Body of pancreas (tissue), 4 donors: ENCODE measurements at regions not wholly inside any gene's neighbourhood (a gene's known extent, or its start where the extent isn't known, plus 50 kb on each side); places are given as distances from the start of the nearest gene placed in this dataset.

Source experiments
- ATAC-seq: fragments of 150-250 bp; one replicate; pipeline ENCODE4 v1.9.1; 2016
- DNase-seq, 4 donors: peaks; one replicate each; pipeline ENCODE4 v3.0.0-alpha.2; 2019
- H3K27ac ChIP-seq, 4 donors: fragments of 200-600 bp; sonication (generic); 1 replicate in 3 of 4; 2 replicates in 1 of 4; pipeline versions ENCODE4 v1.5.1 to v1.6.1; 2016 to 2019; ENCODE audit warnings: mild to moderate bottlenecking in 1 of 4, mixed read lengths in 1 of 4, moderate library complexity in 1 of 4
- H3K27me3 ChIP-seq, 2 donors: fragments of 200-600 bp; sonication (generic); one replicate each; pipeline ENCODE4 v1.6.0; 2016; ENCODE audit warnings: mild to moderate bottlenecking in 1 of 2
- H3K36me3 ChIP-seq, 2 donors: fragments of 200-600 bp; sonication (generic); replicated peaks in 1 of 2; 2 replicates each; pipeline ENCODE4 v1.5.1; 2016; ENCODE audit warnings: low read depth in 2 of 2; ENCODE audit not compliant: insufficient read depth in 1 of 2
- H3K4me1 ChIP-seq: fragments of 200-600 bp; sonication (generic); one replicate; pipeline ENCODE4 v1.6.0; 2016
- H3K4me3 ChIP-seq, 2 donors: fragments of 200-600 bp; sonication (generic); 1 replicate in 1 of 2; 2 replicates in 1 of 2; pipeline ENCODE4 v1.5.1; 2016 to 2019
- H3K9me3 ChIP-seq, 3 donors: fragments of 200-600 bp; sonication (generic); 1 replicate in 2 of 3; 2 replicates in 1 of 3; pipeline ENCODE4 v1.5.1; 2016
- CTCF ChIP-seq, 7 experiments: fragments of 450-650 bp in 4 of 7; fragments of 200-600 bp in 3 of 7; sonication (generic) in 3 of 7; IDR thresholded peaks; one replicate each; pipeline ENCODE4 v1.5.1; 2016 to 2019; ENCODE audit warnings: antibody characterized with exemption in 7 of 7
- POLR2A ChIP-seq, 3 donors: fragments of 450-650 bp; IDR thresholded peaks; one replicate each; pipeline ENCODE4 v1.6.1; 2016; ENCODE audit warnings: antibody characterized with exemption in 3 of 3, mild to moderate bottlenecking in 2 of 3
- WGBS, 2 donors: methylation state at CpG; one replicate each; pipeline ENCODE4 v1.1.5; 2017; 5-methylcytosine and 5-hydroxymethylcytosine counted together
- intact Hi-C: fragments of 100-400 bp; cut with DNase I; formaldehyde crosslinking; loops from one replicate; pipeline ENCODE4 v1.15.1; 2023

- no peak for ATAC-seq
- Histone ChIP-seq H3K4me1 (peaks cover 4% of the 10 kb centered on the region), H3K4me3 (no peak overlapping the region), H3K36me3 (no peaks in the 10 kb centered on the region), H3K27ac (no peak overlapping the region), H3K9me3 (no peaks in the 10 kb centered on the region), H3K27me3 (no peaks in the 10 kb centered on the region)
- intact Hi-C loops = loop anchor here (5.0 kb wide), 1 partner anchor 183 kb away; no protein-coding TSS in a partner anchor
- no peak for DNase-seq
- TF ChIP-seq CTCF (IDR thresholded peaks at IDR 0.05) (no peak), POLR2A (IDR thresholded peaks at IDR 0.05) (no peak)
- 92 to 96% methylated on average over 1 of the region's 1 CpG for WGBS, 2 donors
These were observed 59.3 kb upstream of the CTIF start for GRCh38 chr18:48479531-48479930.

GRCh38 chr18:48477348-48477747, 61.5 kb upstream of the CTIF start:
- WGBS, 2 donors = 76 to 81% methylated on average over 2 of the region's 2 CpGs
- ATAC-seq (no peak), DNase-seq (no peak)
- TF ChIP-seq POLR2A (IDR thresholded peaks at IDR 0.05) (no peak), CTCF (IDR thresholded peaks at IDR 0.05) (no peak)
- intact Hi-C loops = loop anchor here (5.0 kb wide), 1 partner anchor 185 kb away; no protein-coding TSS in a partner anchor
- peaks cover 4% of the 10 kb centered on the region for H3K4me1 ChIP-seq
- no peaks in the 10 kb centered on the region for H3K27me3 ChIP-seq
- no peak overlapping the region for H3K4me3 ChIP-seq
- no peaks in the 10 kb centered on the region for H3K36me3 ChIP-seq
- no peak overlapping the region for H3K27ac ChIP-seq
- no peaks in the 10 kb centered on the region for H3K9me3 ChIP-seq

- no peaks in the 10 kb centered on the region for H3K9me3 ChIP-seq
- DNase-seq = no peak
- no peak for ATAC-seq
- H3K27ac ChIP-seq = no peak overlapping the region
- no peaks in the 10 kb centered on the region for H3K27me3 ChIP-seq
- H3K4me3 ChIP-seq = no peak overlapping the region
- 72 to 87% methylated on average over 2 to 3 of the region's 3 CpGs for WGBS, 2 donors
- no peaks in the 10 kb centered on the region for H3K36me3 ChIP-seq
- intact Hi-C loops = loop anchor here (5.0 kb wide), 1 partner anchor 186 kb away; no protein-coding TSS in a partner anchor
- H3K4me1 ChIP-seq = peaks cover 4% of the 10 kb centered on the region
- TF ChIP-seq POLR2A (IDR thresholded peaks at IDR 0.05) = no peak
- no peak for TF ChIP-seq CTCF (IDR thresholded peaks at IDR 0.05)
These were observed 62.3 kb upstream of the CTIF start for GRCh38 chr18:48476550-48476917.

- 15 to 17% methylated on average over 6 to 8 of the region's 8 CpGs for WGBS, 2 donors
- Histone ChIP-seq H3K9me3 (no peaks in the 10 kb centered on the region), H3K36me3 (no peaks in the 10 kb centered on the region), H3K27me3 (no peaks in the 10 kb centered on the region), H3K27ac (no peak overlapping the region), H3K4me3 (no peak overlapping the region), H3K4me1 (peaks cover 4% of the 10 kb centered on the region)
- peak; percentile 64 to 91 (median 88) for TF ChIP-seq CTCF (IDR thresholded peaks at IDR 0.05)
- TF ChIP-seq POLR2A (IDR thresholded peaks at IDR 0.05) = no peak
- ATAC-seq (peak; percentile 90), DNase-seq (peak; percentile 59 to 76 (median 64))
- intact Hi-C loops = loop anchor here (5.0 kb wide), 1 partner anchor 186 kb away; no protein-coding TSS in a partner anchor
These were observed 62.9 kb upstream of the CTIF start for GRCh38 chr18:48475635-48476549.
